ENCODE measurements at regions not wholly inside any gene's neighbourhood (a gene's known extent, or its start where the extent isn't known, plus 50 kb on each side); places are given as distances from the start of the nearest gene placed in this dataset.

DNA sequence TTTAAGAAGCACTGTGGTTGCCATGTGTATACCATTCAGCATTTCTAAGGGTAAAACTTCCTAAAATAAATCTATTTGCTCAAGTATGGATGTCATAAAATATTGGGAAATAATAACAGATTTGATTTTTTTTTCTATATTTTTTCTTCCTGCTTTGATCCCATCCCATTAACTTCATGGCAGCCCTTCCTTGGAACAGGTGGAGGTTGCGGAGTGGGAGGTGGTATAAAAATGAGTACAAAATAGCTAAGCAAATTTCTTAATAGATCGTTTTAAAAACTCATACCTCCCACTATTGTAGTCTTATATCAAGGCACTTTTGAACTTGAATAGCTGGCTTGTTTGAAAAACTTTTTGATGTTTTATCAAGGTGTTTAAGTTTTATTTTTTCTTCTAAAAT lies 152.1 kb upstream of the KYNU start:
- TF ChIP-seq, protein P1, sequence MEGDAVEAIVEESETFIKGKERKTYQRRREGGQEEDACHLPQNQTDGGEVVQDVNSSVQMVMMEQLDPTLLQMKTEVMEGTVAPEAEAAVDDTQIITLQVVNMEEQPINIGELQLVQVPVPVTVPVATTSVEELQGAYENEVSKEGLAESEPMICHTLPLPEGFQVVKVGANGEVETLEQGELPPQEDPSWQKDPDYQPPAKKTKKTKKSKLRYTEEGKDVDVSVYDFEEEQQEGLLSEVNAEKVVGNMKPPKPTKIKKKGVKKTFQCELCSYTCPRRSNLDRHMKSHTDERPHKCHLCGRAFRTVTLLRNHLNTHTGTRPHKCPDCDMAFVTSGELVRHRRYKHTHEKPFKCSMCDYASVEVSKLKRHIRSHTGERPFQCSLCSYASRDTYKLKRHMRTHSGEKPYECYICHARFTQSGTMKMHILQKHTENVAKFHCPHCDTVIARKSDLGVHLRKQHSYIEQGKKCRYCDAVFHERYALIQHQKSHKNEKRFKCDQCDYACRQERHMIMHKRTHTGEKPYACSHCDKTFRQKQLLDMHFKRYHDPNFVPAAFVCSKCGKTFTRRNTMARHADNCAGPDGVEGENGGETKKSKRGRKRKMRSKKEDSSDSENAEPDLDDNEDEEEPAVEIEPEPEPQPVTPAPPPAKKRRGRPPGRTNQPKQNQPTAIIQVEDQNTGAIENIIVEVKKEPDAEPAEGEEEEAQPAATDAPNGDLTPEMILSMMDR (IDR thresholded peaks at IDR 0.05; ENCODE audit: insufficient read depth, low read depth, low read length, missing control alignments), result no peak
- no peak overlapping the region for H3K4me3 ChIP-seq (ENCODE audit: low read length)
- no peak for DNase-seq (ENCODE audit: low read depth)

DNA sequence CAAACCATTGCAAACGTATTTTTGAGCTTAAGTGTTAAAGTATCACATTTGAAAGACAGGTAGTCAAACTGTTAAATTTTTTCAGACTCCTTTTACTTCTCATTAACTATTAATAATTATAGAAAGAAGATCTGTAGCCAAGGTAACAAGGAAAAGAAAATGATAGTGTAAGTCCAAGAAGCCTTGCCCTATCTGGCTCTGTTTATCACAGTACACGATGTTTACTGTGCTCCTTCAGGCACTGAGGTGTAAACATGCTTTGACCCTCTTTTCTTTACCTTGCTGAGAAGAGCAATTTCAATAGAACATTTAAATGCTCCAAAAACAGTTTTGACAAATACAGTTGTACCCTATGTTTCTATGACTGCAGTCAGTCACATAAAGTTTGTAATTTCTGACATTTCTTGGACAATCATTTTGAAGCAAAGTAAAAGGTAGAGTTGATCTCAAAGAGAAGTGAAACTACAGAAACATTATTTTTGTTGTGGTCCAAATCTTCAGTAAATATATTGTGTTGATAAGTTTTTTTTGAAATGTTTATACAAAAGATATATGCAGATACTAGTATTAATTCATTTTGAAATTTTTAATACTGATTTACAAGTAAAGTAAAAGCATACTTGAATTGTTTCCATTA lies 152.6 kb upstream of the KYNU start:
- DNase-seq (ENCODE audit: low read depth), result no peak
- no peak overlapping the region for H3K4me3 ChIP-seq (ENCODE audit: low read length)
- TF ChIP-seq, protein P1 (IDR thresholded peaks at IDR 0.05; ENCODE audit: insufficient read depth, low read depth, low read length, missing control alignments), result no peak

DNA sequence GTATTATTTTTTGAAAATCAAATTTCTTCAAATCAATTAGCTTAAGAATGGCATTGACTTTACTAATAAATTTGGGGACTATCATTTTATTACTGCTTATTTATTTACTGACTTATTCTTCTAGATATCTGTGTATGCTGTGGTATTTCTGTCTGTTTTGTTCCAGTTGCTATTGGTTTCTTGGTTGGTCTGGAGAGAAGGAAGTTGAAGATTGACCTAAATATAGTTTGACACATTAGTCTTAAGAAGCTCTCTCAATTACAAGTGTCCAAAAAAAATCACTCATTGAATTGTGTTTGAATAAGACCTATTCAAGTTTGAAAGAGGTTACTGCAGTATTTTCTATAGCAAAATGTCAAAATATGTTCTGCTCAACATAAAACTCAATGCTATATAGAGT lies 153.3 kb upstream of the KYNU start:
- DNase-seq (ENCODE audit: low read depth), result no peak
- TF ChIP-seq, protein P1 (IDR thresholded peaks at IDR 0.05; ENCODE audit: insufficient read depth, low read depth, low read length, missing control alignments), result no peak
- H3K4me3 ChIP-seq (ENCODE audit: low read length), result no peak overlapping the region

DNA sequence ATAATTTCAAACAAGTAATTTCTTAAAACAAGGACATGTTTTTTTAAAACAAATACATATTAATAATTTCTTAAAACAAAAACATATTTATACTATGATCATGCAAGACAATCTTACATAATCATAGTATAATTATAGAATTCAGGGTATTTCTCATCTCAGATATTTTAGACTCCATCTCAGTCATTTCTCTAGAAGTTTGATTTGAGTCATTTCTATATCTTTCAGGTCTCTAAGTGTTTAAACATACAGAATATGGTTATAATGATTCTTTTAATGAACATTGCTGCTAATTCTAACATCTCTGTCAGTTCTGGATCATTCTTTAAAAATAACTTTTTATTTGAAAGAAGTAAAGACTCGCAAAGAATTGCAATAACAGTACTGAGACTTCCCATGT lies 154.2 kb upstream of the KYNU start:
- no peak for DNase-seq (ENCODE audit: low read depth)
- H3K4me3 ChIP-seq (ENCODE audit: low read length), result no peak overlapping the region
- TF ChIP-seq, protein P1 (IDR thresholded peaks at IDR 0.05; ENCODE audit: insufficient read depth, low read depth, low read length, missing control alignments), result no peak

DNA sequence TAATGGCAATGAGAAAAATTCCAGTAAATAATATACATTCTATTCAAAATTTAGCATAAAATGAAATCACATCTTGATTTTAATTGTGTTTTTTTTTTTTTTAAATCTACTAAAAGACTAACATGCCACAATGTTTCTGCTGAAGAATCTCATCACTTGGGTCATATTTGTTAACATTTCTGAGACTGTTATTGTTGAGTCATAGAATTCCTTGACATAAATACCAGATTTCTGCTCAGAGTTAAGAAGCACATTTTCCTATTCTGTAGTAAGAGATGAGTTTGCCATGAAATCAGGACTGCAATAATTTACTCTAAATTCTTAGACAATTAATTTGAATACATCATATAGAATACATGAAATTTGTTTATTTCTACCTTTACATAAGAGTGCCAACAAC lies 154.9 kb upstream of the KYNU start:
- TF ChIP-seq, protein P1 (IDR thresholded peaks at IDR 0.05; ENCODE audit: insufficient read depth, low read depth, low read length, missing control alignments), result no peak
- no peak overlapping the region for H3K4me3 ChIP-seq (ENCODE audit: low read length)
- DNase-seq (ENCODE audit: low read depth), result no peak

DNA sequence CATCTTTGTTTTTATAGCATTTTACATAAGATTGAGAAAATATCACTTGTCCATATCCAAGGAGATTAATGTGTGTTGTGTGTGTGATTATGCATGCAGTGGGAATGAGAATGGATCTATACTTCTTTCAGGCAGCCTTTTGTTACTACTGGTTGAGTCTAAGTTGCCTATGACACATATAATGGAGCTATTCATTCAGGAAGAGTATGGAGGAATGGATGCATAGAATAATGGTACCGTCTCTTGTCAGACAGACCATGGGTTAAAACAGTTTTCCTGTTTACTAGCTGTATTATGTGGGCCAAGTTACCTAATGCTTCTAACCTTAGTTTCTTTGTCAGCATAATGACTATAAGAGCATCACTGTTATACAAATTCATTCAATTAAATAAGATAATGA lies 155.4 kb upstream of the KYNU start:
- H3K4me3 ChIP-seq (ENCODE audit: low read length), result no peak overlapping the region
- TF ChIP-seq, protein P1 (IDR thresholded peaks at IDR 0.05; ENCODE audit: insufficient read depth, low read depth, low read length, missing control alignments), result no peak
- DNase-seq (ENCODE audit: low read depth), result no peak

DNA sequence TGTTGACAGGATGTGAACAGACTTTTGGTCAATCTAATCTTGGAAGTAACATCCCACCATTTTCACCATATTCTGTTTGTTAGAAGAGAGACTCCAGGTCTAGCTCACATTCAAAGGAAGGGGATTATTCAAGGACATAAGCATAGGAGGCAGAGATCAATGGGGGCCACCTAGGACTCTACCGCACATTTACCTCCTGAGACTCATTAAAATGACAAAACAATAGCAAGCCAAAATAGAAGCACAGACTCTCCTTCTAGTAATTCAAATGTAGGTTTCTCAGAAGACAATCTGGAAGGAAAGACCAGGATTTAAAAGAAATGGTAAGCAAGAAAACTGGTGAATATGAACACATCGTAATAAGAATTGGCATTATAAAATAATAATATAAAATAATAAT lies 156.4 kb upstream of the KYNU start:
- no peak for DNase-seq (ENCODE audit: low read depth)
- H3K4me3 ChIP-seq (ENCODE audit: low read length), result no peak overlapping the region
- TF ChIP-seq, protein P1 (IDR thresholded peaks at IDR 0.05; ENCODE audit: insufficient read depth, low read depth, low read length, missing control alignments), result no peak

Measured in epithelial cell of esophagus (primary cell).